ENCODE measurements at regions not wholly inside any gene's neighbourhood (a gene's known extent, or its start where the extent isn't known, plus 50 kb on each side); places are given as distances from the start of the nearest gene placed in this dataset.

GRCh38 chr6:145561095-145562072 is 173.9 kb downstream of the EPM2A start:
- no peaks in the 10 kb centered on the region for H3K79me2 ChIP-seq (replicated peaks; ENCODE audit: insufficient read depth)
- Mint-ChIP-seq H3K27ac (peak overlapping the region; percentile 7; the same call in 1 of the 2 replicates), H3K4me3 (no peak overlapping the region), H3K27me3 (ENCODE audit: insufficient read depth, low read depth, poor library complexity) (peaks cover 2% of the 10 kb centered on the region), H3K36me3 (ENCODE audit: low read depth) (no peaks in the 10 kb centered on the region), H3K9me3 (no peaks in the 10 kb centered on the region), H3K4me1 (peaks cover 8% of the 10 kb centered on the region)
- no peak overlapping the region for H2AFZ ChIP-seq
- H3K27ac ChIP-seq (ENCODE audit: low read depth) = no peak overlapping the region
- H3K36me3 ChIP-seq (ENCODE audit: insufficient read depth) = no peaks in the 10 kb centered on the region
- no peak overlapping the region for H3K4me3 ChIP-seq
- DNase-seq (ENCODE audit: low spot score) = no peak
- no peak for ATAC-seq
- TF ChIP-seq JUNB (IDR thresholded peaks at IDR 0.05; ENCODE audit: unreplicated experiment) (no peak), EZH2 (IDR thresholded peaks at IDR 0.05; ENCODE audit: low read depth, unreplicated experiment) (no peak), ZNF331 (CRISPR knock-in tag; IDR thresholded peaks at IDR 0.05; ENCODE audit: low read depth) (no peak), ETS1 (IDR thresholded peaks at IDR 0.05) (no peak), REST (IDR thresholded peaks at IDR 0.05; ENCODE audit: unreplicated experiment) (no peak)
- no peaks in the 10 kb centered on the region for H3K9me2 ChIP-seq (ENCODE audit: insufficient read depth)
- H3K4me2 ChIP-seq = no peak overlapping the region
- no peaks in the 10 kb centered on the region for H3K4me1 ChIP-seq (ENCODE audit: insufficient read depth)
- H4K20me1 ChIP-seq (replicated peaks; ENCODE audit: insufficient read depth) = no peaks in the 10 kb centered on the region
- no peaks in the 10 kb centered on the region for H3F3A ChIP-seq (replicated peaks; ENCODE audit: low read depth)
- no peaks in the 10 kb centered on the region for H3K27me3 ChIP-seq (ENCODE audit: insufficient read depth)

- Mint-ChIP-seq H3K4me1 (peaks cover 8% of the 10 kb centered on the region), H3K4me3 (no peak overlapping the region), H3K27ac (peak overlapping the region; percentile 0; the same call in 1 of the 2 replicates), H3K9me3 (no peaks in the 10 kb centered on the region), H3K36me3 (ENCODE audit: low read depth) (no peaks in the 10 kb centered on the region), H3K27me3 (ENCODE audit: insufficient read depth, low read depth, poor library complexity) (peaks cover 2% of the 10 kb centered on the region)
- Histone ChIP-seq H3K4me3 (no peak overlapping the region), H3K27ac (ENCODE audit: low read depth) (no peak overlapping the region), H3K27me3 (ENCODE audit: insufficient read depth) (no peaks in the 10 kb centered on the region), H2AFZ (peak overlapping the region; percentile 48), H3F3A (replicated peaks; ENCODE audit: low read depth) (no peaks in the 10 kb centered on the region), H3K79me2 (replicated peaks; ENCODE audit: insufficient read depth) (no peaks in the 10 kb centered on the region), H3K4me1 (ENCODE audit: insufficient read depth) (no peaks in the 10 kb centered on the region), H4K20me1 (replicated peaks; ENCODE audit: insufficient read depth) (no peaks in the 10 kb centered on the region), H3K4me2 (no peak overlapping the region), H3K36me3 (ENCODE audit: insufficient read depth) (no peaks in the 10 kb centered on the region), H3K9me2 (ENCODE audit: insufficient read depth) (no peaks in the 10 kb centered on the region)
- DNase-seq (ENCODE audit: low spot score) (no peak), ATAC-seq (no peak)
- TF ChIP-seq NANOG (IDR thresholded peaks at IDR 0.05; ENCODE audit: borderline replicate concordance) (no peak), EZH2phosphoT487 (IDR thresholded peaks at IDR 0.05; ENCODE audit: unreplicated experiment) (no peak), ETS1 (IDR thresholded peaks at IDR 0.05) (no peak), CREB1 (CRISPR knock-in tag; IDR thresholded peaks at IDR 0.05; ENCODE audit: low read depth) (no peak), ZNF114 (CRISPR knock-in tag; IDR thresholded peaks at IDR 0.05) (no peak), ZNF331 (CRISPR knock-in tag; IDR thresholded peaks at IDR 0.05; ENCODE audit: low read depth) (no peak), EZH2 (IDR thresholded peaks at IDR 0.05; ENCODE audit: low read depth, unreplicated experiment) (no peak), JUNB (IDR thresholded peaks at IDR 0.05; ENCODE audit: unreplicated experiment) (no peak), REST (IDR thresholded peaks at IDR 0.05; ENCODE audit: unreplicated experiment) (no peak)
Observed at GRCh38 chr6:145562771-145563615, 172.3 kb downstream of the EPM2A start.

Measured in GM23338 (cell line).